ENCODE measurements at regions not wholly inside any gene's neighbourhood (a gene's known extent, or its start where the extent isn't known, plus 50 kb on each side); places are given as distances from the start of the nearest gene placed in this dataset.

- no peak overlapping the region for H3K4me3 ChIP-seq (ENCODE audit: low read depth, low read length)
Measured at GRCh38 chrX:39175418-39176057, 374.3 kb downstream of the MID1IP1 start.

GRCh38 chrX:39176105-39176504 is 374.8 kb downstream of the MID1IP1 start:
- DNase-seq (ENCODE audit: low read depth) = no peak
- H3K4me3 ChIP-seq (ENCODE audit: low read depth, low read length) = no peak overlapping the region
- no peak for TF ChIP-seq CTCF (conservative IDR thresholded peaks at IDR 0.05; ENCODE audit: low read depth, low read length)

More at GRCh38 chrX:39175418-39176057, 374.3 kb downstream of the MID1IP1 start:
- DNase-seq (ENCODE audit: low read depth) = no peak
- TF ChIP-seq CTCF (conservative IDR thresholded peaks at IDR 0.05; ENCODE audit: low read depth, low read length) = no peak

GRCh38 chrX:39189431-39189830 is 388.2 kb downstream of the MID1IP1 start:
- no peak overlapping the region for H3K4me3 ChIP-seq (ENCODE audit: low read depth, low read length)
- no peak for TF ChIP-seq CTCF (conservative IDR thresholded peaks at IDR 0.05; ENCODE audit: low read depth, low read length)
- DNase-seq (ENCODE audit: low read depth) = no peak

GRCh38 chrX:39194673-39195072 is 393.4 kb downstream of the MID1IP1 start:
- TF ChIP-seq CTCF (conservative IDR thresholded peaks at IDR 0.05; ENCODE audit: low read depth, low read length) = no peak
- H3K4me3 ChIP-seq (ENCODE audit: low read depth, low read length) = no peak overlapping the region
- no peak for DNase-seq (ENCODE audit: low read depth)

GRCh38 chrX:39195156-39195555 is 393.9 kb downstream of the MID1IP1 start:
- DNase-seq (ENCODE audit: low read depth) = no peak
- TF ChIP-seq CTCF (conservative IDR thresholded peaks at IDR 0.05; ENCODE audit: low read depth, low read length) = no peak
- no peak overlapping the region for H3K4me3 ChIP-seq (ENCODE audit: low read depth, low read length)

GRCh38 chrX:39196192-39197102 is 395.2 kb downstream of the MID1IP1 start:
- DNase-seq (ENCODE audit: low read depth) = peak; percentile 43
- no peak overlapping the region for H3K4me3 ChIP-seq (ENCODE audit: low read depth, low read length)
- TF ChIP-seq CTCF (conservative IDR thresholded peaks at IDR 0.05; ENCODE audit: low read depth, low read length) = no peak

Data from choroid plexus epithelial cell (primary cell).